HG02981 (cell line): ENCODE measurements at regions not wholly inside any gene's neighbourhood (a gene's known extent, or its start where the extent isn't known, plus 50 kb on each side); places are given as distances from the start of the nearest gene placed in this dataset.
A peak's percentile ranks its signal among the peaks of the same experiment; 100 is the strongest.
"Not testable (repeated sequence)": the region's sequence is repeated elsewhere in the genome, so short reads cannot be mapped to it uniquely, and the experiment has no call there.

Source experiments
- ATAC-seq: cut with Tn5 transposase; IDR thresholded peaks from one replicate; pipeline ENCODE4 v1.9.1; 2021; ENCODE audit warnings: mild to moderate bottlenecking, moderate library complexity; ENCODE audit not compliant: unreplicated experiment

GRCh38 chrY:20891440-20892160 lies 135.7 kb downstream of the RPS4Y2 start:
- ATAC-seq: peak; percentile 57

- not testable (repeated sequence) for ATAC-seq
These were observed 169.6 kb downstream of the RPS4Y2 start for GRCh38 chrY:20925350-20926091.

- no peak for ATAC-seq
These were observed 173.9 kb downstream of the RPS4Y2 start for GRCh38 chrY:20929691-20930342.

- not testable (repeated sequence) for ATAC-seq
These were observed 180.9 kb downstream of the RPS4Y2 start for GRCh38 chrY:20936709-20937251.

GRCh38 chrY:20961512-20961911 lies 205.6 kb downstream of the RPS4Y2 start:
- ATAC-seq: no peak

GRCh38 chrY:20967828-20968227 lies 211.9 kb downstream of the RPS4Y2 start:
- ATAC-seq: no peak

GRCh38 chrY:20968237-20968636 lies 212.3 kb downstream of the RPS4Y2 start:
- no peak for ATAC-seq

GRCh38 chrY:20971371-20971770 lies 215.5 kb downstream of the RPS4Y2 start:
- no peak for ATAC-seq

- no peak for ATAC-seq
These were observed 230.1 kb downstream of the RPS4Y2 start for GRCh38 chrY:20986037-20986436.

- no peak for ATAC-seq
These were observed 234.2 kb downstream of the RPS4Y2 start for GRCh38 chrY:20990123-20990522.

GRCh38 chrY:20990869-20991548 lies 235.1 kb downstream of the RPS4Y2 start:
- ATAC-seq: peak; percentile 99

- ATAC-seq: no peak
These were observed 241.4 kb downstream of the RPS4Y2 start for GRCh38 chrY:20997355-20997754.

- ATAC-seq: no peak
These were observed 242.1 kb downstream of the RPS4Y2 start for GRCh38 chrY:20998016-20998415.

GRCh38 chrY:20998483-20998882 lies 242.6 kb downstream of the RPS4Y2 start:
- ATAC-seq: no peak

GRCh38 chrY:21001102-21001501 lies 245.2 kb downstream of the RPS4Y2 start:
- no peak for ATAC-seq

GRCh38 chrY:21003059-21003458 lies 247.2 kb downstream of the RPS4Y2 start:
- no peak for ATAC-seq

GRCh38 chrY:21005531-21005930 lies 249.6 kb downstream of the RPS4Y2 start:
- no peak for ATAC-seq

GRCh38 chrY:21021811-21022210 lies 265.9 kb downstream of the RPS4Y2 start:
- ATAC-seq: no peak

- ATAC-seq: no peak
These were observed 266.6 kb downstream of the RPS4Y2 start for GRCh38 chrY:21022326-21023044.

- no peak for ATAC-seq
These were observed 268.0 kb downstream of the RPS4Y2 start for GRCh38 chrY:21023906-21024305.
